Smooth muscle cell (in vitro differentiated cells): ENCODE measurements at regions not wholly inside any gene's neighbourhood (a gene's known extent, or its start where the extent isn't known, plus 50 kb on each side); places are given as distances from the start of the nearest gene placed in this dataset.

Source experiments
- DNase-seq: peaks from one replicate; lab custom pipeline; 2025; ENCODE audit not compliant: unreplicated experiment; lab: John Stamatoyannopoulos, UW
- H2AFZ ChIP-seq: fragments of 200-600 bp; sonication (generic); 2 replicates; pipeline ENCODE4 v1.6.0; 2016; ENCODE audit warnings: antibody characterized with exemption, low read depth, mild to moderate bottlenecking
- H3F3A ChIP-seq: fragments of 200-600 bp; sonication (generic); 2 replicates; pipeline ENCODE4 v1.6.0; 2017; ENCODE audit warnings: antibody characterized with exemption, low read depth
- H3K27ac ChIP-seq: fragments of 200-600 bp; sonication (generic); 2 replicates; pipeline ENCODE4 v1.5.1; 2016; ENCODE audit warnings: low read depth, mild to moderate bottlenecking
- H3K27me3 ChIP-seq: fragments of 200-600 bp; sonication (generic); 2 replicates; pipeline ENCODE4 v1.6.1; 2016; ENCODE audit warnings: low read depth, mild to moderate bottlenecking
- H3K36me3 ChIP-seq: fragments of 200-600 bp; sonication (generic); 2 replicates; pipeline ENCODE4 v1.5.1; 2016; ENCODE audit warnings: low read depth
- H3K4me1 ChIP-seq: fragments of 200-600 bp; sonication (generic); 2 replicates; pipeline ENCODE4 v1.5.1; 2016; ENCODE audit warnings: low read depth
- H3K4me2 ChIP-seq: fragments of 200-600 bp; sonication (generic); 2 replicates; pipeline ENCODE4 v1.6.0; 2016; ENCODE audit warnings: mild to moderate bottlenecking
- H3K4me3 ChIP-seq: fragments of 200-600 bp; sonication (generic); 2 replicates; pipeline ENCODE4 v1.5.1; 2016; ENCODE audit warnings: mild to moderate bottlenecking
- H3K79me2 ChIP-seq: fragments of 200-600 bp; sonication (generic); 2 replicates; pipeline ENCODE4 v1.6.0; 2016; ENCODE audit warnings: low read depth, mild to moderate bottlenecking
- H3K9ac ChIP-seq: fragments of 200-600 bp; sonication (generic); 2 replicates; pipeline ENCODE4 v1.6.0; 2016; ENCODE audit warnings: low read depth
- H3K9me3 ChIP-seq: fragments of 200-600 bp; sonication (generic); replicated peaks from 2 replicates; pipeline ENCODE4 v1.5.1; 2016; ENCODE audit warnings: low read depth
- H4K20me1 ChIP-seq: fragments of 200-600 bp; sonication (generic); 2 replicates; pipeline ENCODE4 v1.6.0; 2016; ENCODE audit warnings: low read depth
- WGBS: methylation state at CpG from one replicate; pipeline ENCODE4 v1.1.7; 2016; ENCODE audit warnings: low lambda C conversion rate; 5-methylcytosine and 5-hydroxymethylcytosine counted together
- TF ChIP-seq, protein P1 (sequence below): fragments of 200-600 bp; sonication (generic); IDR thresholded peaks from 2 replicates; pipeline ENCODE4 v1.5.1; 2017; ENCODE audit warnings: borderline replicate concordance, mild to moderate bottlenecking, antibody characterized with exemption; ENCODE audit not compliant: insufficient read depth, poor library complexity, severe bottlenecking

DNA sequence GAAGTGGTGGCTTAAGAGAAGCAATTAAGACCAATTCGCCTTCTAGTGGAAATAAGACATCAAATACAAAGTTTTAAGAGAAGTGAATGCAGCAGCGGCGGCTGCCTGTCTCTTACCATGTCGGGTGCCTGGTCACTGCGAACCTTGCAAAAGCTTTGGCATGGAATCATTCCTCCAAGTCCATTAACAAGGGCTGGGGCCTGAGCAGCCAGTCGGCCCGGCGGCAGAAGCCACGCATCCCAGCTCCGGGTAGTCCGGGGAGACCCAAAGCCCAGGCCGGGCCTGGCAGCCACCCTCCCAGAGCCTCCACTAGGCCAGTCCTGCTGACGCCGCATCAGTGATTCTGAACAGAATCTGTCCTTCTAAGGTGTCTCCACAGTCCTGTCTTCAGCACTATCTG lies 321.0 kb downstream of the TMEM121 start:
- DNase-seq = no peak
- Histone ChIP-seq H3K27ac (no peak overlapping the region), H3K27me3 (no peaks in the 10 kb centered on the region), H2AFZ (no peak overlapping the region), H3K4me1 (no peaks in the 10 kb centered on the region), H3K4me3 (no peak overlapping the region), H3K4me2 (no peak overlapping the region), H3K9ac (no peak overlapping the region), H3K9me3 (no peaks in the 10 kb centered on the region), H4K20me1 (no peaks in the 10 kb centered on the region), H3K36me3 (no peaks in the 10 kb centered on the region), H3K79me2 (no peaks in the 10 kb centered on the region), H3F3A (no peaks in the 10 kb centered on the region)
- TF ChIP-seq, protein P1, sequence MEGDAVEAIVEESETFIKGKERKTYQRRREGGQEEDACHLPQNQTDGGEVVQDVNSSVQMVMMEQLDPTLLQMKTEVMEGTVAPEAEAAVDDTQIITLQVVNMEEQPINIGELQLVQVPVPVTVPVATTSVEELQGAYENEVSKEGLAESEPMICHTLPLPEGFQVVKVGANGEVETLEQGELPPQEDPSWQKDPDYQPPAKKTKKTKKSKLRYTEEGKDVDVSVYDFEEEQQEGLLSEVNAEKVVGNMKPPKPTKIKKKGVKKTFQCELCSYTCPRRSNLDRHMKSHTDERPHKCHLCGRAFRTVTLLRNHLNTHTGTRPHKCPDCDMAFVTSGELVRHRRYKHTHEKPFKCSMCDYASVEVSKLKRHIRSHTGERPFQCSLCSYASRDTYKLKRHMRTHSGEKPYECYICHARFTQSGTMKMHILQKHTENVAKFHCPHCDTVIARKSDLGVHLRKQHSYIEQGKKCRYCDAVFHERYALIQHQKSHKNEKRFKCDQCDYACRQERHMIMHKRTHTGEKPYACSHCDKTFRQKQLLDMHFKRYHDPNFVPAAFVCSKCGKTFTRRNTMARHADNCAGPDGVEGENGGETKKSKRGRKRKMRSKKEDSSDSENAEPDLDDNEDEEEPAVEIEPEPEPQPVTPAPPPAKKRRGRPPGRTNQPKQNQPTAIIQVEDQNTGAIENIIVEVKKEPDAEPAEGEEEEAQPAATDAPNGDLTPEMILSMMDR = no peak
- 85% methylated on average over 14 of the region's 14 CpGs for WGBS

DNA sequence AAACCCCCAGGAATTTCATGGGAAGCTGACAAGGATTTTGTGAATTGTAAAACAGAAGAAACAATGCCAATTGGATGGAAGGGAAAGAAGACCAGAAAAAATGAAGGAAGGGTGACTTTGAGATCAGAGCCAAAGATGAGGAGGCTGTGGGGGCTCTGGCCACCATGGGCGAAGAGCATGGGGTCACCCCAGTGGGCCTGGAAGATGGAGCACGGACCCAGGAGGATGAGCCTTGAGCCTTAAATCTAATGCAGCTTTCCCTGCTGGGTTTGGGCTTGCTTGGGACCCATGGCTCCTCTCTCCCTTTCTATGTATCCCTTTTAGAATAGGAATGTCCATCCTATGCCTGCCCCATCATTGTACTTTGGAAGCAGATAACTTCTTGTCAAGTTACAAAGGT lies 322.2 kb downstream of the TMEM121 start:
- H3K36me3 ChIP-seq = no peaks in the 10 kb centered on the region
- H3K9ac ChIP-seq = no peak overlapping the region
- no peaks in the 10 kb centered on the region for H3K27me3 ChIP-seq
- no peak overlapping the region for H3K27ac ChIP-seq
- no peaks in the 10 kb centered on the region for H3K79me2 ChIP-seq
- H3K4me2 ChIP-seq = no peak overlapping the region
- TF ChIP-seq, protein P1 = no peak
- no peak for DNase-seq
- no peaks in the 10 kb centered on the region for H4K20me1 ChIP-seq
- H3K4me1 ChIP-seq = no peaks in the 10 kb centered on the region
- H3K4me3 ChIP-seq = no peak overlapping the region
- WGBS = 27% methylated on average over 2 of the region's 2 CpGs
- H2AFZ ChIP-seq = no peak overlapping the region
- no peaks in the 10 kb centered on the region for H3K9me3 ChIP-seq
- H3F3A ChIP-seq = no peaks in the 10 kb centered on the region

DNA sequence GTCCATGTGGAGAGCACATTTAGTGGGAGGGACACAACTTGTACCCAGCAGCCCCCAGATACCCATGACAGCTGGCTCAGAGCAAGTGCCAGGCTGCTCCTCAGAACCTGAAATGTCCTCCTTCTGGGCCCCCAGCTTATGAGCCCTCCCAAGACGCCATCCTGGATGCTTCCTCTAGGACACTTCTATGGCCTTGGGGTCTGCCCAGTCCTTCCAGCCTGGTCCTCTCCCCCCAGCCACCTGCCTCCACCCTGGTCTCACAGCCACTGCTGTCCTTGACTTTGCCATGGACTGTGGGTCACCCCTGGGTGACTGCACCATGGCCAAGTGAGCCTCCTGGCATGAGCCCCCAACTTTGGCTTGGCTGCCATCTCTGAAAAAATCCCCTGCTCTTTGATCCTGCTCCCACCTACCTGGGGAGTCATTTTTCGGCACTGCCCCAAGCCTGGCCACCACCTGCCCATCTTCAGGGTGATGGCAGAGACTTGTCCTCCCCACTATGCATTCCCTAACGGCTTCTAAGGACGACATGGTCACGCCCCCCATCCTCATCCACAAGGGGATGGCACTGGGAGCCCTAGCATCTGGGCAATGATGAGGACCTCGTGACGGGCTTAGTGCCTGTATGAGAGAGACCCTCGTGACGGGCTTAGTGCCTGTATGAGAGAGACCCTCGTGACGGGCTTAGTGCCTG lies 323.7 kb downstream of the TMEM121 start:
- TF ChIP-seq, protein P1 = no peak
- H3K27ac ChIP-seq = no peak overlapping the region
- DNase-seq = no peak
- 74% methylated on average over 11 of the region's 11 CpGs for WGBS
- no peaks in the 10 kb centered on the region for H3F3A ChIP-seq
- H3K79me2 ChIP-seq = no peaks in the 10 kb centered on the region
- H3K9ac ChIP-seq = no peak overlapping the region
- H3K4me2 ChIP-seq = no peak overlapping the region
- no peaks in the 10 kb centered on the region for H3K9me3 ChIP-seq
- no peaks in the 10 kb centered on the region for H3K4me1 ChIP-seq
- H3K4me3 ChIP-seq = no peak overlapping the region
- no peak overlapping the region for H2AFZ ChIP-seq
- no peaks in the 10 kb centered on the region for H4K20me1 ChIP-seq
- H3K36me3 ChIP-seq = no peaks in the 10 kb centered on the region
- H3K27me3 ChIP-seq = no peaks in the 10 kb centered on the region
